Spinal cord (tissue), 1 donor: ENCODE measurements at regions not wholly inside any gene's neighbourhood (a gene's known extent, or its start where the extent isn't known, plus 50 kb on each side); places are given as distances from the start of the nearest gene placed in this dataset. TPM values are rescaled to one million over a fixed set of nuclear protein-coding genes. Genes with fewer than 3 reads are reported as not detected.

Experiments
- small RNA-seq: library from RNA; depleted of rRNA; stranded (forward); fragments of <200 nt; gene quantifications from one replicate; pipeline ENCODE3, GENCODE V24; 2014; ENCODE audit warnings: low replicate concordance

Small RNA genes lying in the stretch of these regions (small RNA-seq; reads per million reads assigned to genes)
- gene AC133485.4 = not detected
- gene AC142381.2 = not detected
- not detected for gene IGHV1OR16-3
- not detected for gene IGHV3OR16-9
